T-helper 17 cell (primary cell): ENCODE measurements at regions not wholly inside any gene's neighbourhood (a gene's known extent, or its start where the extent isn't known, plus 50 kb on each side); places are given as distances from the start of the nearest gene placed in this dataset.

Experiments used
- ATAC-seq: fragments of 150-1000 bp; cut with Tn5 transposase; 2 replicates; pipeline ENCODE4 v1.10.0; 2021; ENCODE audit warnings: mild to moderate bottlenecking, moderate library complexity
- DNase-seq, 3 donors: peaks; one replicate each; pipeline versions ENCODE4 v3.0.0 to v3.0.0-alpha.2; 2020 to 2021
- H3K9me3 ChIP-seq: one replicate; pipeline ENCODE4 v1.7.0; 2013; ENCODE audit warnings: low read length, mild to moderate bottlenecking; ENCODE audit not compliant: control insufficient read depth, poor library complexity, severe bottlenecking
- H3K27ac Mint-ChIP-seq: one replicate; pipeline ENCODE4 v1.8.0; 2022; ENCODE audit warnings: mild to moderate bottlenecking, moderate library complexity, mixed read lengths
- H3K27me3 Mint-ChIP-seq: one replicate; pipeline ENCODE4 v1.8.0; 2022; ENCODE audit warnings: mixed read lengths
- H3K36me3 Mint-ChIP-seq: one replicate; pipeline ENCODE4 v1.8.0; 2022; ENCODE audit warnings: low read depth, mixed read lengths
- H3K4me1 Mint-ChIP-seq: one replicate; pipeline ENCODE4 v1.8.0; 2022; ENCODE audit warnings: mild to moderate bottlenecking, mixed read lengths
- H3K4me3 Mint-ChIP-seq: one replicate; pipeline ENCODE4 v1.8.0; 2022; ENCODE audit warnings: mild to moderate bottlenecking, moderate library complexity, mixed read lengths

GRCh38 chr2:223107825-223108224, 55.8 kb downstream of the KCNE4 start:
- ATAC-seq (no peak), DNase-seq (no peak)
- Mint-ChIP-seq H3K4me3 (no peak overlapping the region), H3K4me1 (no peaks in the 10 kb centered on the region), H3K27me3 (peaks cover 4% of the 10 kb centered on the region), H3K27ac (no peak overlapping the region), H3K36me3 (no peaks in the 10 kb centered on the region)
- no peaks in the 10 kb centered on the region for H3K9me3 ChIP-seq

DNA sequence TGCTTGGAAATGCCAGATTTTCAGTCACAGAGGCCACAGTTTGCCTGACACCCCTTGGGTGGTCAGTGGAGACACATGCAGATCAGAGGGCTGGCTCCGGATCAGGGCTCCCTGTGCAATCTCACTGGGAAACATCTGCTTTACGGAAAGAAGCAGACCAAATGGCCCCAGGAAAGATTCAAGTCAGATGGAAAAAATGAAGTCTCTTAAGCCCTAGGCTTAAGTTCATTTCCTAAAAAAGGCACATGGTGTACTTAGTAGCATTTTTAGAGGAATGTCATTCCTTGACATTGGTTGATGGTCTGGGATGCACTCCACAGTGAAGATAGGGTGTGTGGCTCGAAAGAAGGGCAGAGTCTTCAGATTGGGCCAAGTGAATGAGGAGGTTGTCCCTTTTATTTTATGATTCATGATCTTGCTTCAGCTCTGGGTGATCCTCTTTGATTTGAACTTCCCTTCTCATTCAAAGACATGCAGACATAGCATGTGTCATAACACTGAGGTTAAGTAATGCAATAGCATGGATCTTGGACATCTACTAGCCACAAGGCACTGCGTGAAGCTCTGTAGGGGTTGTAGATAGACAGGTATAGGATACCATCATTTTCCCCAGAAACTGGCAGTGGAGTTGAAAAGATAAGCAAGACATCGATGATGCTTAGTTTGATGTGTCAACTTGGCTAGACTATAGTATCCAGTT, 56.5 kb downstream of the KCNE4 start:
- H3K4me3 Mint-ChIP-seq, result no peak overlapping the region
- DNase-seq (no peak), ATAC-seq (no peak)
- H3K36me3 Mint-ChIP-seq, result no peaks in the 10 kb centered on the region
- no peaks in the 10 kb centered on the region for H3K4me1 Mint-ChIP-seq
- no peak overlapping the region for H3K27ac Mint-ChIP-seq
- no peaks in the 10 kb centered on the region for H3K9me3 ChIP-seq
- H3K27me3 Mint-ChIP-seq, result peaks cover 4% of the 10 kb centered on the region

GRCh38 chr2:223109341-223109740, 57.4 kb downstream of the KCNE4 start:
- Mint-ChIP-seq H3K4me3 (no peak overlapping the region), H3K36me3 (no peaks in the 10 kb centered on the region), H3K27me3 (peaks cover 4% of the 10 kb centered on the region), H3K27ac (no peak overlapping the region), H3K4me1 (no peaks in the 10 kb centered on the region)
- H3K9me3 ChIP-seq, result no peaks in the 10 kb centered on the region
- ATAC-seq (no peak), DNase-seq (no peak)

GRCh38 chr2:223113161-223113560, 61.2 kb downstream of the KCNE4 start:
- ATAC-seq (no peak), DNase-seq (no peak)
- no peaks in the 10 kb centered on the region for H3K36me3 Mint-ChIP-seq
- H3K4me1 Mint-ChIP-seq, result no peaks in the 10 kb centered on the region
- no peak overlapping the region for H3K27ac Mint-ChIP-seq
- peaks cover 4% of the 10 kb centered on the region for H3K27me3 Mint-ChIP-seq
- no peak overlapping the region for H3K4me3 Mint-ChIP-seq
- no peaks in the 10 kb centered on the region for H3K9me3 ChIP-seq

DNA sequence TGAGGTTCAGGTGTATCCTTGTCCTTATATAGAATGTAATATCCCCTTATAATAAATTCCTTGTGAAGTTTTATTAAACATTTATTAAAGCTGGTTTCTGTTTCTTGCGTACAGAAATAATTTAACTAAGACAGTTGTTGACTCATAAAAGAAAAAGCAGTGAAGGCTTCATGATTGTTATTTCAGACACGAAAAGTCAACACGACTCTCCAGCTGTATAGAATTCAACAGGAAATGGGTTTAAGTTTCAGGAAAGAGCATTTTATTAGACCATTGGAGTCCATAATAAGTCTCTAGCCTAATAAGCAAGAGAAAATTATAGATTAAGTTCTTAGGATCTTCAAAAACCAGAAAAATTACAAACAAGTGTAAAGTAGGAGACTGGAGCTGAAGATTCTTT, 62.2 kb downstream of the KCNE4 start:
- no peaks in the 10 kb centered on the region for H3K4me1 Mint-ChIP-seq
- H3K27me3 Mint-ChIP-seq, result peaks cover 4% of the 10 kb centered on the region
- ATAC-seq, result no peak
- H3K36me3 Mint-ChIP-seq, result no peaks in the 10 kb centered on the region
- DNase-seq, result no peak
- no peaks in the 10 kb centered on the region for H3K9me3 ChIP-seq
- no peak overlapping the region for H3K4me3 Mint-ChIP-seq
- H3K27ac Mint-ChIP-seq, result no peak overlapping the region

GRCh38 chr2:223114917-223115316, 62.9 kb downstream of the KCNE4 start:
- no peak overlapping the region for H3K4me3 Mint-ChIP-seq
- H3K27me3 Mint-ChIP-seq, result peaks cover 4% of the 10 kb centered on the region
- H3K4me1 Mint-ChIP-seq, result no peaks in the 10 kb centered on the region
- DNase-seq, result no peak
- no peaks in the 10 kb centered on the region for H3K36me3 Mint-ChIP-seq
- no peaks in the 10 kb centered on the region for H3K9me3 ChIP-seq
- ATAC-seq, result no peak
- H3K27ac Mint-ChIP-seq, result no peak overlapping the region

DNA sequence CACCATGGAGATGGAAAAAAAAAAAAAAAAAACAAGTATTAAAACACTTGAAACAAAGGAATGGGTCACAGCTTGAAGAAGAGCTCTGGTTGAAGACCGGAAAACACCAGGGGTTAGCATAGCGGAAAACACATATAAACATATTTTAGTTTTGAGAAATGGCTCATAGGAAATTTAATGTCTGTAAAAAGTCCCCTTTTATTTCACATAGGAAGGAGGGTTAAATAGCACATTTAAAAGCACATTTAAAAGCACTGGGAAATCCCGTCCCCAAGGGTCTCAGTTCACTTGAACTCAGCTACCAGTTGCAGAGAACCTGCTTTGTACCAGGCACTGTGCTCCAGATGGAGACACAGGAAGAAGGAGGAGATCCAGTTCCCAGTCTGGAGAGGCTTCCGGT, 65.5 kb downstream of the KCNE4 start:
- no peaks in the 10 kb centered on the region for H3K4me1 Mint-ChIP-seq
- H3K9me3 ChIP-seq, result no peaks in the 10 kb centered on the region
- H3K4me3 Mint-ChIP-seq, result no peak overlapping the region
- no peak for DNase-seq
- no peak overlapping the region for H3K27ac Mint-ChIP-seq
- ATAC-seq, result no peak
- no peaks in the 10 kb centered on the region for H3K27me3 Mint-ChIP-seq
- H3K36me3 Mint-ChIP-seq, result no peaks in the 10 kb centered on the region

DNA sequence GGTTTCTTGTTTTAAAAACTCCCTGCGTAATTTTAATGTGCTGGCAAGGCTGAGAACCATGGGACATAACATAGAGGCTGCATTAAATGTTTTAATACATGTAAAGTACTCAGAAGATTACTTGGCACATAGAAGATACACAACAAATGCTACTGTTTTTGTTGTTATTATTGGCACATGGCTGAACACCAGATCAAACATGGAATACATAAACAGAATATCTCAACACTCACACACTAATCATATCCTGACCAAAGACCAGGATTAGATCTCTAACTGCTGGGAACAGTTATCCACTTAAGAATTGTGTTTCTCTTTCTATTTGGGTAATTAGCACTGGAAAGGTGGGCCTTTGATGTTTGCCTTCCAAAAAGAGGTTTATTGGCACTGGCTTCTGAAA, 69.3 kb downstream of the KCNE4 start:
- Mint-ChIP-seq H3K27me3 (no peaks in the 10 kb centered on the region), H3K4me3 (no peak overlapping the region), H3K27ac (no peak overlapping the region), H3K36me3 (no peaks in the 10 kb centered on the region), H3K4me1 (no peaks in the 10 kb centered on the region)
- H3K9me3 ChIP-seq, result no peaks in the 10 kb centered on the region
- DNase-seq, result no peak
- no peak for ATAC-seq

DNA sequence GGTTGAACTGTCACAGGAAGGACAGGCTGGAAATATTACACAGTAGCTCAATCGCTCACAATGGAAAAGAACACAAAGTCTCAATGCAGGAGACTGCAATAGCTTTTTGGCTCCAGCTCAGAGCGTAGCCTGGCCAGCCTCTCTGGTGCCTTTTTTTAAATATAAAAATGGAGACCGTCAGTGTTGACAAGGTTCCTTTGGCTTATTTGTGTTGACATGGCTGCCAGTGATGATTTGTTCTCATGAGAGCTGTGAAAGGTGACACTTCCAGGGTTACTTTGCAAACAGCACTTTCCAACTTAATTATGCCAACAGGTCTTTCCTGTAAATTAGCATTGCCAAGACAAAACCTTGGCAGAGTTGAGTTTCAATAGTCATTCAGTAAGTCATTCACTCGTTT, 70.8 kb downstream of the KCNE4 start:
- H3K4me3 Mint-ChIP-seq, result no peak overlapping the region
- ATAC-seq, result no peak
- no peaks in the 10 kb centered on the region for H3K4me1 Mint-ChIP-seq

DNA sequence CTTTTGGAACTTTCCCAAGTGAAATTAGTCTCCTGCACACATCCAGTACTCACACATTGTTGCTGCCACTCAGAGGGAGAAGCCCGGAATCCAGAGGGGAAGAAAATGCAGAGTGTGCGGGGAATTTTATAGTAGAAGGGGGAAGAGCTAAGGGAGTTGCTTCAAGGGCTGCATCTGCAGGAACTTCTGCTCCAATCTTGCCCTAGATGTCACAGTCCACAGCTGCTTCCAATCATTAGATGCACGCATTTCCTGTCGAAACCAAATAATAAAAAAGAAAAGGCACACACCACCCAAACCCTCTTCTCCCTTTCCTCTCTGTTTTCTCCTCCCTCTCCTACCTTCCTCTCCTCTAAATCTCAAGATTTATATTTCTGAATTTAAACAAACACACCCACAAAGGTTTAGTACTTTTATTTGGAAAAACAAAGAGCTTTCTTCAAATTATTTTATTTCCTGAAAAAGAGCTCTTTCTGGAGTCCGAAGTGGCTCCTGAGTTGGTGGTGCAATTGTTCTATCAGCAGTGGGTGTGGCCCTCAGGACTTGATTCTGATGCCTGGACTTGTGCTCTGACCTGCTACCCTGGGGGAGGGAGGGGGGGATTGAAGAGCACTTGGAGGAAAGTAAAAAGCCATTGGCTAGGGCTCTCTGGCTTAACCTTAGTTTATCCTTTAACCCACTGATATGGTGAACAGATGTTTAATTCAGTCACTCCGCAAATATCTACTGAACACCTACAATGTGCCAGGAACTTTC, 72.0 kb downstream of the KCNE4 start:
- H3K9me3 ChIP-seq, result no peaks in the 10 kb centered on the region
- H3K27me3 Mint-ChIP-seq, result no peaks in the 10 kb centered on the region
- no peak overlapping the region for H3K4me3 Mint-ChIP-seq
- no peaks in the 10 kb centered on the region for H3K4me1 Mint-ChIP-seq
- H3K36me3 Mint-ChIP-seq, result no peaks in the 10 kb centered on the region
- H3K27ac Mint-ChIP-seq, result no peak overlapping the region
- DNase-seq (no peak), ATAC-seq (no peak)

More for the DNA sequence above, 70.8 kb downstream of the KCNE4 start:
- no peaks in the 10 kb centered on the region for H3K27me3 Mint-ChIP-seq
- H3K27ac Mint-ChIP-seq, result no peak overlapping the region
- H3K36me3 Mint-ChIP-seq, result no peaks in the 10 kb centered on the region
- DNase-seq, result no peak
- no peaks in the 10 kb centered on the region for H3K9me3 ChIP-seq

DNA sequence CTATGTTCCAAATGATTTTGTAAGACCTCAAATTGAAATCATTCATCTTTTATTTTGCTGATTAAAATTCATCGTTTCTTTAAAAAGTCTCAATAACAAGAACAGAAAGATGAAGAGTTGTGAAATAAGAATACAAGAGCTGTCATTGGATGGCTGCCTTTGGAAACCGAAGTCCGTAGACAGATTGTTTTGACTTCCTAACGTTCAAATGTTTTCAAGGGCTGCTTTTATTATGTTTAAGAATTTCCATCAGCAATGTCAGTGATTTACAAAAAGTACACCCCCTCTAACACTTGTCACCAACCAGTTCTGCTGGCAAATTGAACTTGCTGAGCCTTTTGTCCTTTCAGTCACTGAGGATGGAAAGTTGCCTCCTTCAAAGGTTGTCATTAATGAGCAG, 89.6 kb downstream of the KCNE4 start:
- no peak overlapping the region for H3K27ac Mint-ChIP-seq
- H3K27me3 Mint-ChIP-seq, result no peaks in the 10 kb centered on the region
- no peaks in the 10 kb centered on the region for H3K36me3 Mint-ChIP-seq
- no peak for DNase-seq
- no peaks in the 10 kb centered on the region for H3K9me3 ChIP-seq
- H3K4me3 Mint-ChIP-seq, result no peak overlapping the region
- H3K4me1 Mint-ChIP-seq, result no peaks in the 10 kb centered on the region
- ATAC-seq, result no peak

DNA sequence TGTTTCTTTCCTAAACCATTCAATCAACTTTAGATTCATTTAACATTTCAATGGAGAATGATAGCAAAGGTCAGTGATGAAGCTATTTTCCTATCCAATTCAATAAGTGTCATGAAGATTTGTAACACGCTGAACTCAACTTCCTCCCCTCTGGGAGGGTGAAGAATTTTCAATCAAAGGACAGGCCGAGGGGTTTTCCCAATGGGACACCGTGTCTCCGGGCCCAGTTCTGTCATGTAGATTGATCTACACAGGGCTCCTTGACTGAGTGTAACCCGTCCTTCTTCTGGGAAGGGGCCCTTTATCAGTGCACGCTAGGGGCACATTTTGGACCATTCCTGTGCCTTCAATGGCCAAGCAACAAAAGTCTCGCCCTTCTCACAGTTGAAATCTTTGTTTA, 90.1 kb downstream of the KCNE4 start:
- Mint-ChIP-seq H3K27ac (no peak overlapping the region), H3K36me3 (no peaks in the 10 kb centered on the region), H3K4me3 (no peak overlapping the region), H3K4me1 (no peaks in the 10 kb centered on the region), H3K27me3 (no peaks in the 10 kb centered on the region)
- DNase-seq (no peak), ATAC-seq (no peak)
- H3K9me3 ChIP-seq, result no peaks in the 10 kb centered on the region

DNA sequence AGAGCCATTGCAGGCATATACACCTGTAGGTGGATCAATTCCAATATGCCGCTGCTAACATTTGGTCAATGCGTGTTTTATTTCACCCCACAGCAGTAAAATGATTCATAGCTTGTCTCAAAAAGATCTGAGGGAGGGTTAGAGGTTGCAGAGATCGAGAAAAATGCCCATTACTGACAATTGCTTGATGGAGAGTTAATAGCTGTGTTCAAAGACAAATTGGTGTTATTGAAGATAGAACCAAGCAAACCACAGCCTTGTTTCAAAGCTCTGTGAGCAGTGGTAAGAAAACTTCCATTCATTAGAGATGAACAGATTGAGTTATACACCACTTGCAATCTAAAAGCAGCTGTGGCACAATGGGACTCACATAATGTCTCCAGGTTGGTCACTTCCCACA, 95.4 kb downstream of the KCNE4 start:
- H3K36me3 Mint-ChIP-seq, result no peaks in the 10 kb centered on the region
- H3K4me3 Mint-ChIP-seq, result no peak overlapping the region
- no peak overlapping the region for H3K27ac Mint-ChIP-seq
- ATAC-seq (no peak), DNase-seq (no peak)
- no peaks in the 10 kb centered on the region for H3K27me3 Mint-ChIP-seq
- no peaks in the 10 kb centered on the region for H3K9me3 ChIP-seq
- no peaks in the 10 kb centered on the region for H3K4me1 Mint-ChIP-seq

- no peak for ATAC-seq
- Mint-ChIP-seq H3K4me1 (no peaks in the 10 kb centered on the region), H3K36me3 (no peaks in the 10 kb centered on the region), H3K4me3 (no peak overlapping the region), H3K27me3 (no peaks in the 10 kb centered on the region), H3K27ac (no peak overlapping the region)
- no peak for DNase-seq
- no peaks in the 10 kb centered on the region for H3K9me3 ChIP-seq
Observed at GRCh38 chr2:223148516-223148915, 96.5 kb downstream of the KCNE4 start.
